Liver (tissue), 8 donors: ENCODE measurements at regions not wholly inside any gene's neighbourhood (a gene's known extent, or its start where the extent isn't known, plus 50 kb on each side); places are given as distances from the start of the nearest gene placed in this dataset.

Experiments used
- DNase-seq: peaks from one replicate; pipeline ENCODE4 v3.0.0-alpha.2; 2017; ENCODE audit warnings: low spot score
- H3K27ac ChIP-seq, 2 donors: one replicate each; pipeline ENCODE4 v1.7.0; 2013; ENCODE audit warnings: inconsistent platforms in 2 of 2, low read length in 2 of 2, control low read depth in 1 of 2, low read depth in 1 of 2, mild to moderate bottlenecking in 1 of 2
- H3K27me3 ChIP-seq, 4 donors: one replicate each; pipeline versions ENCODE4 v1.6.1 to v1.7.0; 2013; ENCODE audit warnings: low read length in 3 of 4, inconsistent platforms in 1 of 4, mild to moderate bottlenecking in 1 of 4, moderate library complexity in 1 of 4; ENCODE audit not compliant: control insufficient read depth in 4 of 4, insufficient read depth in 4 of 4
- H3K36me3 ChIP-seq, 4 donors: one replicate each; pipeline versions ENCODE4 v1.6.1 to v1.7.0; 2013; ENCODE audit warnings: low read length in 3 of 4, mild to moderate bottlenecking in 3 of 4, low read depth in 1 of 4, moderate library complexity in 1 of 4; ENCODE audit not compliant: control insufficient read depth in 4 of 4, insufficient read depth in 3 of 4
- H3K4me1 ChIP-seq, 4 donors: one replicate each; pipeline versions ENCODE4 v1.6.1 to v1.7.0; 2013; ENCODE audit warnings: low read length in 3 of 4, mild to moderate bottlenecking in 3 of 4, moderate library complexity in 1 of 4; ENCODE audit not compliant: control insufficient read depth in 4 of 4, insufficient read depth in 4 of 4
- H3K4me3 ChIP-seq, 3 donors: one replicate each; pipeline versions ENCODE4 v1.6.1 to v1.7.0; 2013; ENCODE audit warnings: low read length in 3 of 3, control low read depth in 1 of 3, low read depth in 1 of 3, mild to moderate bottlenecking in 1 of 3
- H3K9ac ChIP-seq, 2 donors: one replicate each; pipeline ENCODE4 v1.7.0; 2013; ENCODE audit warnings: low read length in 2 of 2, mild to moderate bottlenecking in 2 of 2, moderate library complexity in 2 of 2, control low read depth in 1 of 2, low read depth in 1 of 2
- H3K9me3 ChIP-seq, 4 donors: one replicate each; pipeline versions ENCODE4 v1.6.1 to v1.7.0; 2013; ENCODE audit warnings: low read length in 3 of 4; ENCODE audit not compliant: control insufficient read depth in 4 of 4
- CTCF ChIP-seq: fragments of 150-350 bp; IDR thresholded peaks from 2 replicates; pipeline ENCODE4 v1.5.1; 2017; ENCODE audit warnings: improper control_type of control experiment, low read depth, low read length; ENCODE audit not compliant: missing input control
- EGR1 ChIP-seq, 2 donors: IDR thresholded peaks; 2 replicates each; pipeline ENCODE4 v1.6.1; 2016 to 2018; ENCODE audit warnings: antibody characterized with exemption in 2 of 2, low read depth in 2 of 2
- FOXA1 ChIP-seq: IDR thresholded peaks from 2 replicates; pipeline ENCODE4 v1.6.1; 2016; ENCODE audit warnings: antibody characterized with exemption
- FOXA2 ChIP-seq: IDR thresholded peaks from 2 replicates; pipeline ENCODE4 v1.6.1; 2016; ENCODE audit warnings: antibody characterized with exemption
- GABPA ChIP-seq, 2 donors: IDR thresholded peaks in 1 of 2; conservative IDR thresholded peaks in 1 of 2; 2 replicates each; pipeline ENCODE4 v1.6.1; 2016; ENCODE audit warnings: antibody characterized with exemption in 2 of 2, mild to moderate bottlenecking in 1 of 2, moderate library complexity in 1 of 2
- HNF4A ChIP-seq, 2 donors: conservative IDR thresholded peaks; 2 replicates each; pipeline ENCODE4 v1.6.1; 2016; ENCODE audit warnings: antibody characterized with exemption in 2 of 2, mild to moderate bottlenecking in 2 of 2
- HNF4G ChIP-seq: IDR thresholded peaks from 2 replicates; pipeline ENCODE4 v1.6.1; 2016; ENCODE audit warnings: antibody characterized with exemption
- JUND ChIP-seq, 2 donors: IDR thresholded peaks; 2 replicates each; pipeline ENCODE4 v1.6.1; 2016; ENCODE audit warnings: antibody characterized with exemption in 2 of 2
- MAX ChIP-seq: IDR thresholded peaks from 2 replicates; pipeline ENCODE4 v1.6.1; 2016; ENCODE audit warnings: antibody characterized with exemption
- NR2F2 ChIP-seq: IDR thresholded peaks from 2 replicates; pipeline ENCODE4 v1.6.1; 2016; ENCODE audit warnings: antibody characterized with exemption
- RAD21 ChIP-seq, 2 donors: IDR thresholded peaks; 2 replicates each; pipeline ENCODE4 v1.6.1; 2016; ENCODE audit warnings: antibody characterized with exemption in 2 of 2, mild to moderate bottlenecking in 2 of 2
- RXRA ChIP-seq, 2 donors: IDR thresholded peaks; 2 replicates each; pipeline ENCODE4 v1.6.1; 2017 to 2018; ENCODE audit warnings: antibody characterized with exemption in 2 of 2, mild to moderate bottlenecking in 1 of 2
- SP1 ChIP-seq: IDR thresholded peaks from 2 replicates; pipeline ENCODE4 v1.6.1; 2018; ENCODE audit warnings: antibody characterized with exemption, mild to moderate bottlenecking
- TAF1 ChIP-seq: conservative IDR thresholded peaks from 2 replicates; pipeline ENCODE4 v1.6.1; 2016; ENCODE audit warnings: antibody characterized with exemption, mild to moderate bottlenecking
- YY1 ChIP-seq: IDR thresholded peaks from 2 replicates; pipeline ENCODE4 v1.6.1; 2016; ENCODE audit warnings: antibody characterized with exemption, mild to moderate bottlenecking
- WGBS: extraction: QIAGEN DNeasy Blood & Tissue Kit; methylation state at CpG from one replicate; pipeline ENCODE4 v1.1.7; 2013; 5-methylcytosine and 5-hydroxymethylcytosine counted together
- TF ChIP-seq, protein P1 (sequence below): IDR thresholded peaks from 2 replicates; pipeline ENCODE4 v1.6.1; 2016; ENCODE audit warnings: antibody characterized with exemption, mild to moderate bottlenecking
- TF ChIP-seq, protein P2 (sequence below): IDR thresholded peaks from 2 replicates; pipeline ENCODE4 v1.6.1; 2016; ENCODE audit warnings: antibody characterized with exemption
- TF ChIP-seq, protein P3 (sequence below): IDR thresholded peaks from 2 replicates; pipeline ENCODE4 v1.6.1; 2016; ENCODE audit warnings: antibody characterized with exemption
- donor health status: healthy.
- donor health status: healthy.
- donor health status: healthy.
- donor health status: healthy.
- donor health status: healthy.

DNA sequence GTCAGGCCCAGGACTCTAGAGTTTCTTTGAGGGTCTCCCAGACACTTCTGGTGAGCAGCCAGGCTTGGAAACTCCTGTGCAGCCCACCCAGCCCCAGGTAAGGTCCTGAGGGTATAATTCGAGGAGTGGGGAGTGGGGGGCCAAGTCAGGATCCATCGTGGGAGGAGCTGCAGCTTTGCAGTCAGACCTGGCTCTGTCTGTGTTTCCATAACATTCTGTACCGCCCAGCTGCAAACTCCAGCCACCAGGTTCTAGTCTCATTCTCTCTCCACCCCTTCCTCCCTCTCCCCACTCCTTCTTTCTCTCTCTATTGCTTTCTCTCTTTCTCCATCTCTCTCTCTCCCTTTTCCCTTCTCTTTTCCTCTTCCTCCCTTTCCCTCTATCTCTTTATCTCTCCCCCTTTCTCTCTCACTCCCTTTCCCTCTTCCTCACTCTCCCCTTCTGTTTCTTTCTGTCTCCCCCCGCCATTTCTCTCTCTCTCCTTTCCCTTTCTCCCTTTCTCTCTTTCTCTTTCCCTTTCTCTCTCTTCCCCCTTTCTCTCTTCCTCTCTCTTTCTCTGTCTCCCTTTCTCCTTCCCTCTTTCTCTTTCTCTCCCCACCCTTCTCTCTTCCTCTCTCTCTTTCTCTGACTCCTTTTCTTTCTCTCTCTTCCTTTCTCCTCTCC is 127.2 kb downstream of the MN1 start:
- Histone ChIP-seq H3K36me3 (no peaks in the 10 kb centered on the region), H3K4me1 (no peaks in the 10 kb centered on the region), H3K9ac (no peak overlapping the region), H3K9me3 (peaks cover 0 to 3% (median 0%) of the 10 kb centered on the region in 4 donors), H3K4me3 (no peak overlapping the region), H3K27me3 (no peaks in the 10 kb centered on the region), H3K27ac (no peak overlapping the region)
- no peak for DNase-seq
- TF ChIP-seq RAD21 (IDR thresholded peaks at IDR 0.05): no peak
- TF ChIP-seq, protein P1, sequence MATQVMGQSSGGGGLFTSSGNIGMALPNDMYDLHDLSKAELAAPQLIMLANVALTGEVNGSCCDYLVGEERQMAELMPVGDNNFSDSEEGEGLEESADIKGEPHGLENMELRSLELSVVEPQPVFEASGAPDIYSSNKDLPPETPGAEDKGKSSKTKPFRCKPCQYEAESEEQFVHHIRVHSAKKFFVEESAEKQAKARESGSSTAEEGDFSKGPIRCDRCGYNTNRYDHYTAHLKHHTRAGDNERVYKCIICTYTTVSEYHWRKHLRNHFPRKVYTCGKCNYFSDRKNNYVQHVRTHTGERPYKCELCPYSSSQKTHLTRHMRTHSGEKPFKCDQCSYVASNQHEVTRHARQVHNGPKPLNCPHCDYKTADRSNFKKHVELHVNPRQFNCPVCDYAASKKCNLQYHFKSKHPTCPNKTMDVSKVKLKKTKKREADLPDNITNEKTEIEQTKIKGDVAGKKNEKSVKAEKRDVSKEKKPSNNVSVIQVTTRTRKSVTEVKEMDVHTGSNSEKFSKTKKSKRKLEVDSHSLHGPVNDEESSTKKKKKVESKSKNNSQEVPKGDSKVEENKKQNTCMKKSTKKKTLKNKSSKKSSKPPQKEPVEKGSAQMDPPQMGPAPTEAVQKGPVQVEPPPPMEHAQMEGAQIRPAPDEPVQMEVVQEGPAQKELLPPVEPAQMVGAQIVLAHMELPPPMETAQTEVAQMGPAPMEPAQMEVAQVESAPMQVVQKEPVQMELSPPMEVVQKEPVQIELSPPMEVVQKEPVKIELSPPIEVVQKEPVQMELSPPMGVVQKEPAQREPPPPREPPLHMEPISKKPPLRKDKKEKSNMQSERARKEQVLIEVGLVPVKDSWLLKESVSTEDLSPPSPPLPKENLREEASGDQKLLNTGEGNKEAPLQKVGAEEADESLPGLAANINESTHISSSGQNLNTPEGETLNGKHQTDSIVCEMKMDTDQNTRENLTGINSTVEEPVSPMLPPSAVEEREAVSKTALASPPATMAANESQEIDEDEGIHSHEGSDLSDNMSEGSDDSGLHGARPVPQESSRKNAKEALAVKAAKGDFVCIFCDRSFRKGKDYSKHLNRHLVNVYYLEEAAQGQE: no peak
- no peak for TF ChIP-seq RXRA (IDR thresholded peaks at IDR 0.05)
- no peak for TF ChIP-seq NR2F2
- no peak for TF ChIP-seq SP1
- no peak for TF ChIP-seq YY1
- no peak for TF ChIP-seq FOXA2
- TF ChIP-seq GABPA (IDR thresholded peaks at IDR 0.05 in 1 of 2, conservative IDR thresholded peaks at IDR 0.05 in 1 of 2): no peak
- TF ChIP-seq JUND (IDR thresholded peaks at IDR 0.05): no peak
- TF ChIP-seq TAF1: no peak
- TF ChIP-seq HNF4A (conservative IDR thresholded peaks at IDR 0.05): no peak
- TF ChIP-seq, protein P2, sequence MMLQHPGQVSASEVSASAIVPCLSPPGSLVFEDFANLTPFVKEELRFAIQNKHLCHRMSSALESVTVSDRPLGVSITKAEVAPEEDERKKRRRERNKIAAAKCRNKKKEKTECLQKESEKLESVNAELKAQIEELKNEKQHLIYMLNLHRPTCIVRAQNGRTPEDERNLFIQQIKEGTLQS: no peak
- WGBS: 58% methylated on average over 4 of the region's 4 CpGs

GRCh38 chr22:27676545-27677213 is 124.9 kb downstream of the MN1 start:
- peaks cover 0 to 3% (median 0%) of the 10 kb centered on the region in 4 donors for H3K9me3 ChIP-seq
- no peak overlapping the region for H3K4me3 ChIP-seq
- H3K9ac ChIP-seq: no peak overlapping the region
- TF ChIP-seq, protein P3, sequence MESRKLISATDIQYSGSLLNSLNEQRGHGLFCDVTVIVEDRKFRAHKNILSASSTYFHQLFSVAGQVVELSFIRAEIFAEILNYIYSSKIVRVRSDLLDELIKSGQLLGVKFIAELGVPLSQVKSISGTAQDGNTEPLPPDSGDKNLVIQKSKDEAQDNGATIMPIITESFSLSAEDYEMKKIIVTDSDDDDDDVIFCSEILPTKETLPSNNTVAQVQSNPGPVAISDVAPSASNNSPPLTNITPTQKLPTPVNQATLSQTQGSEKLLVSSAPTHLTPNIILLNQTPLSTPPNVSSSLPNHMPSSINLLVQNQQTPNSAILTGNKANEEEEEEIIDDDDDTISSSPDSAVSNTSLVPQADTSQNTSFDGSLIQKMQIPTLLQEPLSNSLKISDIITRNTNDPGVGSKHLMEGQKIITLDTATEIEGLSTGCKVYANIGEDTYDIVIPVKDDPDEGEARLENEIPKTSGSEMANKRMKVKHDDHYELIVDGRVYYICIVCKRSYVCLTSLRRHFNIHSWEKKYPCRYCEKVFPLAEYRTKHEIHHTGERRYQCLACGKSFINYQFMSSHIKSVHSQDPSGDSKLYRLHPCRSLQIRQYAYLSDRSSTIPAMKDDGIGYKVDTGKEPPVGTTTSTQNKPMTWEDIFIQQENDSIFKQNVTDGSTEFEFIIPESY: no peak
- TF ChIP-seq TAF1 (no peak), EGR1 (IDR thresholded peaks at IDR 0.05; ENCODE audit: low read depth in 2 of 2) (no peak), JUND (IDR thresholded peaks at IDR 0.05) (no peak), HNF4G (no peak), RXRA (IDR thresholded peaks at IDR 0.05) (no peak), CTCF (no peak), SP1 (no peak), FOXA2 (no peak), MAX (no peak), HNF4A (conservative IDR thresholded peaks at IDR 0.05) (no peak), YY1 (no peak), FOXA1 (no peak), GABPA (IDR thresholded peaks at IDR 0.05 in 1 of 2, conservative IDR thresholded peaks at IDR 0.05 in 1 of 2) (no peak), NR2F2 (no peak), RAD21 (IDR thresholded peaks at IDR 0.05) (no peak)
- TF ChIP-seq, protein P2: no peak
- TF ChIP-seq, protein P1: no peak
- H3K36me3 ChIP-seq: no peaks in the 10 kb centered on the region
- H3K27ac ChIP-seq: no peak overlapping the region
- no peak for DNase-seq
- no peaks in the 10 kb centered on the region for H3K4me1 ChIP-seq
- peaks cover 0 to 4% (median 2%) of the 10 kb centered on the region in 4 donors for H3K27me3 ChIP-seq
- 85% methylated on average over 4 of the region's 4 CpGs for WGBS
